A549 (cell line): ENCODE measurements at regions not wholly inside any gene's neighbourhood (a gene's known extent, or its start where the extent isn't known, plus 50 kb on each side); places are given as distances from the start of the nearest gene placed in this dataset.

Experiments used
- ATAC-seq, 2 experiments: fragments of 200-7000 bp in 1 of 2; fragments of >200 bp in 1 of 2; cut with Nextera tagmentation in 1 of 2; cut with Tn5 transposase in 1 of 2; 3 replicates each; pipeline versions ENCODE4 v1.8.0 to v1.9.1; 2018 to 2020; ENCODE audit warnings: mild to moderate bottlenecking in 1 of 2, moderate library complexity in 1 of 2
- CTCF ChIA-PET: fragments of 300-600 bp; sonication (Branson Sonifier 250); formaldehyde crosslinking; extraction: SDS; loops from one replicate; lab custom pipeline; 2021; ENCODE audit warnings: antibody characterized with exemption, inconsistent platforms; lab: Yijun Ruan, JAX
- POLR2A ChIA-PET: fragments of 350-600 bp; formaldehyde crosslinking; extraction: SDS; loops from one replicate; lab custom pipeline; 2021; ENCODE audit warnings: antibody characterized with exemption, inconsistent platforms; lab: Yijun Ruan, JAX
- DNase-seq, 2 experiments: peaks; one replicate each; pipeline versions ENCODE4 v3.0.0 to v3.0.0-alpha.2; 2011 to 2016; ENCODE audit warnings: low read depth in 1 of 2, low spot score in 1 of 2
- FAIRE-seq: peaks from 2 replicates; lab custom pipeline; 2011; peaks lifted over from hg19 to GRCh38; lab: Jason Lieb, UNC
- H3K27ac ChIP-seq, 2 experiments: fragments of >200 bp; sonication (Bioruptor Twin); formaldehyde crosslinking; 3 replicates each; pipeline ENCODE4 v1.5.1; 2016 to 2017
- H3K4me1 ChIP-seq: fragments of >200 bp; sonication (Bioruptor Twin); formaldehyde crosslinking; 3 replicates; pipeline ENCODE4 v1.6.1; 2016
- H3K4me2 ChIP-seq: fragments of >200 bp; sonication (Bioruptor Twin); formaldehyde crosslinking; 3 replicates; pipeline ENCODE4 v1.6.1; 2016
- H3K4me3 ChIP-seq: fragments of >200 bp; sonication (Bioruptor Twin); formaldehyde crosslinking; 3 replicates; pipeline ENCODE4 v1.5.1; 2016
- H3K9me3 ChIP-seq: fragments of >200 bp; sonication (Bioruptor Twin); formaldehyde crosslinking; 3 replicates; pipeline ENCODE4 v1.6.1; 2016
- BCL3 ChIP-seq: fragments of >200 bp; sonication (Bioruptor Twin); formaldehyde crosslinking; IDR thresholded peaks from 3 replicates; pipeline ENCODE4 v1.6.1; 2016
- BHLHE40 ChIP-seq: IDR thresholded peaks from 2 replicates; pipeline ENCODE4 v1.6.1; 2012; ENCODE audit warnings: low read depth, low read length, inconsistent platforms
- CBX2 ChIP-seq: fragments of 200-600 bp; sonication (generic); IDR thresholded peaks from 2 replicates; pipeline ENCODE4 v1.6.1; 2016; ENCODE audit warnings: low read depth, mild to moderate bottlenecking, borderline replicate concordance
- CEBPB ChIP-seq, 2 experiments: fragments of >200 bp in 1 of 2; sonication (Bioruptor Twin) in 1 of 2; formaldehyde crosslinking in 1 of 2; IDR thresholded peaks; 2 replicates each; pipeline ENCODE4 v1.6.1; 2012 to 2016
- CHD2 ChIP-seq: fragments of 150-350 bp; IDR thresholded peaks from 2 replicates; pipeline ENCODE4 v1.6.1; 2014; ENCODE audit warnings: low read length; ENCODE audit not compliant: partially characterized antibody
- E2F6 ChIP-seq: IDR thresholded peaks from 2 replicates; pipeline ENCODE4 v1.6.1; 2012; ENCODE audit warnings: low read depth, borderline replicate concordance
- EHMT2 ChIP-seq: fragments of 200-600 bp; sonication (generic); IDR thresholded peaks from 2 replicates; pipeline ENCODE4 v1.6.1; 2016; ENCODE audit warnings: antibody characterized with exemption, low read depth, mild to moderate bottlenecking, moderate library complexity
- ELK1 ChIP-seq: fragments of 150-350 bp; IDR thresholded peaks from 2 replicates; pipeline ENCODE4 v1.6.1; 2014; ENCODE audit warnings: low read depth, mild to moderate bottlenecking, low read length
- FOSL2 ChIP-seq, 2 experiments: fragments of 450-650 bp in 1 of 2; fragments of >200 bp in 1 of 2; sonication (Bioruptor Twin) in 1 of 2; formaldehyde crosslinking; IDR thresholded peaks; 2 replicates each; pipeline versions ENCODE4 v1.5.0 to v1.6.1; 2016 to 2020; ENCODE audit warnings: mild to moderate bottlenecking in 1 of 2, moderate library complexity in 1 of 2
- FOXS1 ChIP-seq: fragments of 250-450 bp; sonication (Bioruptor Pico); IDR thresholded peaks from 2 replicates; pipeline ENCODE4 v1.5.0; 2020; ENCODE audit warnings: mild to moderate bottlenecking, moderate library complexity
- JUN ChIP-seq, 2 experiments: fragments of >200 bp; sonication (Bioruptor Twin); formaldehyde crosslinking; IDR thresholded peaks; 2 replicates in 1 of 2; 3 replicates in 1 of 2; pipeline ENCODE4 v1.6.1; 2016 to 2017
- JUNB ChIP-seq: fragments of >200 bp; sonication (Bioruptor Twin); formaldehyde crosslinking; IDR thresholded peaks from 2 replicates; pipeline ENCODE4 v1.6.1; 2016
- KDM5A ChIP-seq: fragments of 200-600 bp; sonication (generic); IDR thresholded peaks from 2 replicates; pipeline ENCODE4 v1.6.1; 2016; ENCODE audit warnings: antibody characterized with exemption, mild to moderate bottlenecking
- MAZ ChIP-seq: fragments of 150-350 bp; IDR thresholded peaks from 2 replicates; pipeline ENCODE4 v1.6.1; 2014; ENCODE audit warnings: antibody characterized with exemption, low read depth, low read length, borderline replicate concordance
- NFE2L2 ChIP-seq: fragments of 150-350 bp; conservative IDR thresholded peaks from 2 replicates; pipeline ENCODE4 v1.6.1; 2014; ENCODE audit warnings: low read length
- NPAS2 ChIP-seq: fragments of 250-450 bp; sonication (Bioruptor Pico); IDR thresholded peaks from 2 replicates; pipeline ENCODE4 v1.8.0; 2022; ENCODE audit warnings: mild to moderate bottlenecking, moderate library complexity, borderline replicate concordance
- NR3C1 ChIP-seq: fragments of >200 bp; sonication (Bioruptor Twin); formaldehyde crosslinking; IDR thresholded peaks from 3 replicates; pipeline ENCODE4 v1.6.1; 2017
- PBX3 ChIP-seq: IDR thresholded peaks from 2 replicates; pipeline ENCODE4 v1.6.1; 2012
- POLR2A ChIP-seq: IDR thresholded peaks from 2 replicates; pipeline ENCODE4 v1.6.1; 2012; ENCODE audit warnings: mild to moderate bottlenecking, low read length
- RAD21 ChIP-seq, 2 experiments: fragments of >200 bp in 1 of 2; sonication (Bioruptor Twin) in 1 of 2; formaldehyde crosslinking in 1 of 2; IDR thresholded peaks in 1 of 2; conservative IDR thresholded peaks in 1 of 2; 2 replicates in 1 of 2; 3 replicates in 1 of 2; pipeline ENCODE4 v1.6.1; 2012 to 2018; ENCODE audit warnings: inconsistent platforms in 1 of 2
- RCOR1 ChIP-seq: fragments of 150-350 bp; IDR thresholded peaks from 2 replicates; pipeline ENCODE4 v1.6.1; 2014; ENCODE audit warnings: antibody characterized with exemption, low read length, low read depth
- RFX5 ChIP-seq: fragments of 450-650 bp; IDR thresholded peaks from 2 replicates; pipeline ENCODE4 v1.7.1; 2014; ENCODE audit warnings: antibody characterized with exemption, mild to moderate bottlenecking, moderate library complexity
- RNF2 ChIP-seq: fragments of 200-600 bp; sonication (generic); IDR thresholded peaks from 2 replicates; pipeline ENCODE4 v1.6.1; 2016; ENCODE audit warnings: low read depth, mild to moderate bottlenecking, antibody characterized with exemption, moderate library complexity, borderline replicate concordance
- USF2 ChIP-seq: fragments of 450-650 bp; IDR thresholded peaks from 2 replicates; pipeline ENCODE4 v1.6.1; 2014; ENCODE audit warnings: antibody characterized with exemption
- ZC3H11A ChIP-seq: fragments of 450-650 bp; IDR thresholded peaks from 2 replicates; pipeline ENCODE4 v1.6.1; 2014; ENCODE audit warnings: antibody characterized with exemption, mild to moderate bottlenecking
- ZSCAN20 ChIP-seq: fragments of 250-450 bp; sonication (Bioruptor Pico); IDR thresholded peaks from 2 replicates; pipeline ENCODE4 v1.8.0; 2022; ENCODE audit warnings: mild to moderate bottlenecking, moderate library complexity
- WGBS: methylation state at CpG from one replicate; pipeline ENCODE4 v1.1.6; 2017; ENCODE audit errors: missing lambda C conversion rate; 5-methylcytosine and 5-hydroxymethylcytosine counted together

GRCh38 chr3:194272861-194273742, 78.0 kb downstream of the CPN2 start (continued):
- TF ChIP-seq BCL3 (no peak), CBX2 (no peak)

GRCh38 chr3:194273743-194274310, 77.3 kb downstream of the CPN2 start:
- no peak for DNase-seq
- FAIRE-seq: no peak
- Histone ChIP-seq H3K4me1 (peaks cover 15% of the 10 kb centered on the region), H3K27ac (no peak overlapping the region), H3K4me3 (no peak overlapping the region), H3K9me3 (no peaks in the 10 kb centered on the region), H3K4me2 (no peak overlapping the region)
- ATAC-seq: no peak
- CTCF ChIA-PET: interaction anchor here (1.3 kb wide), 1 partner anchor 64 kb away, joined by 3 read pairs; no protein-coding TSS in a partner anchor
- TF ChIP-seq BHLHE40 (no peak), FOSL2 (IDR thresholded peaks at IDR 0.05) (no peak), FOSL2 (CRISPR knock-in tag; IDR thresholded peaks at IDR 0.05) (no peak), NPAS2 (CRISPR knock-in tag) (no peak), CEBPB (IDR thresholded peaks at IDR 0.05) (no peak), ZSCAN20 (no peak), JUNB (no peak), BCL3 (no peak), RFX5 (no peak), JUN (IDR thresholded peaks at IDR 0.05) (no peak), RCOR1 (no peak), NFE2L2 (no peak), USF2 (no peak), ZC3H11A (no peak), POLR2A (no peak), NR3C1 (no peak), CHD2 (no peak), MAZ (no peak), ELK1 (no peak)
- WGBS: 90% methylated on average over 7 of the region's 7 CpGs
- POLR2A ChIA-PET: no interaction called here

GRCh38 chr3:194274424-194275085, 76.6 kb downstream of the CPN2 start:
- H3K4me2 ChIP-seq: no peak overlapping the region
- no peak overlapping the region for H3K4me3 ChIP-seq
- peaks cover 15% of the 10 kb centered on the region for H3K4me1 ChIP-seq
- 49% methylated on average over 4 of the region's 4 CpGs for WGBS
- FAIRE-seq (no peak), DNase-seq (no peak), ATAC-seq (peak; percentile 9 to 14; a peak in 4 of 6 replicates)
- no peaks in the 10 kb centered on the region for H3K9me3 ChIP-seq
- POLR2A ChIA-PET: no interaction called here
- TF ChIP-seq PBX3: no peak
- no peak for TF ChIP-seq EHMT2
- no peak for TF ChIP-seq RNF2
- TF ChIP-seq FOXS1 (CRISPR knock-in tag): no peak
- no peak for TF ChIP-seq KDM5A
- no peak for TF ChIP-seq FOSL2 (IDR thresholded peaks at IDR 0.05)
- no peak for TF ChIP-seq FOSL2 (CRISPR knock-in tag; IDR thresholded peaks at IDR 0.05)
- no peak for TF ChIP-seq RAD21 (conservative IDR thresholded peaks at IDR 0.05 in 1 of 2, IDR thresholded peaks at IDR 0.05 in 1 of 2)
- TF ChIP-seq E2F6: no peak
- CTCF ChIA-PET: interaction anchor here (1.3 kb wide), 1 partner anchor 65 kb away, joined by 3 read pairs; no protein-coding TSS in a partner anchor
- H3K27ac ChIP-seq: no peak overlapping the region
